Upper lobe of left lung (tissue), 6 donors: ENCODE measurements at regions not wholly inside any gene's neighbourhood (a gene's known extent, or its start where the extent isn't known, plus 50 kb on each side); places are given as distances from the start of the nearest gene placed in this dataset.

ENCODE experiments used
- ATAC-seq, 2 donors: fragments of 200-7000 bp; cut with Tn5 transposase; one replicate each; pipeline ENCODE4 v1.9.1; 2022; ENCODE audit warnings: mild to moderate bottlenecking in 2 of 2, moderate library complexity in 2 of 2; ENCODE audit not compliant: low FRiP score in 2 of 2
- DNase-seq, 2 donors: peaks; one replicate each; pipeline ENCODE4 v3.0.0-alpha.2; 2019 to 2020
- H3K27ac ChIP-seq, 4 donors: fragments of 200-600 bp; sonication (generic); one replicate each; pipeline ENCODE4 v1.5.1; 2016 to 2019
- H3K27me3 ChIP-seq, 4 donors: fragments of 200-600 bp; sonication (generic); one replicate each; pipeline ENCODE4 v1.5.1; 2017 to 2019
- H3K36me3 ChIP-seq, 4 donors: fragments of 200-600 bp; sonication (generic); one replicate each; pipeline ENCODE4 v1.5.1; 2016 to 2019
- H3K4me1 ChIP-seq, 4 donors: fragments of 200-600 bp; sonication (generic); one replicate each; pipeline ENCODE4 v1.5.1; 2018 to 2019
- H3K4me3 ChIP-seq, 4 donors: fragments of 200-600 bp; sonication (generic); one replicate each; pipeline ENCODE4 v1.5.1; 2017 to 2019; ENCODE audit warnings: mild to moderate bottlenecking in 2 of 4, moderate library complexity in 1 of 4
- H3K9me3 ChIP-seq, 4 donors: fragments of 200-600 bp; sonication (generic); one replicate each; pipeline ENCODE4 v1.5.1; 2018 to 2019
- EP300 ChIP-seq, 4 donors: sonication (generic); formaldehyde crosslinking; IDR thresholded peaks; one replicate each; pipeline ENCODE4 v1.5.1; 2017; ENCODE audit warnings: antibody characterized with exemption in 4 of 4, control low read depth in 2 of 4
- POLR2A ChIP-seq, 4 donors: fragments of 450-650 bp; IDR thresholded peaks; one replicate each; pipeline ENCODE4 v1.5.1; 2016 to 2017; ENCODE audit warnings: antibody characterized with exemption in 4 of 4, mild to moderate bottlenecking in 2 of 4
- POLR2AphosphoS5 ChIP-seq, 2 donors: sonication (generic); formaldehyde crosslinking; IDR thresholded peaks; one replicate each; pipeline ENCODE4 v1.5.1; 2017; ENCODE audit warnings: antibody characterized with exemption in 2 of 2
- WGBS, 2 donors: methylation state at CpG; one replicate each; pipeline ENCODE4 v1.1.5; 2017 to 2018; 5-methylcytosine and 5-hydroxymethylcytosine counted together
- TF ChIP-seq, protein P1 (sequence below), 6 experiments: fragments of 450-650 bp in 4 of 6; fragments of 200-600 bp in 2 of 6; sonication (generic) in 2 of 6; IDR thresholded peaks; one replicate each; pipeline ENCODE4 v1.5.1; 2016 to 2019; ENCODE audit warnings: antibody characterized with exemption in 6 of 6
- donor health status: DM: no; HTN: no; CAD: no; lungs with moderate emphysema.
- donor health status: DM: no; HTN: yes; CAD: no; lungs with severe emphysema.

DNA sequence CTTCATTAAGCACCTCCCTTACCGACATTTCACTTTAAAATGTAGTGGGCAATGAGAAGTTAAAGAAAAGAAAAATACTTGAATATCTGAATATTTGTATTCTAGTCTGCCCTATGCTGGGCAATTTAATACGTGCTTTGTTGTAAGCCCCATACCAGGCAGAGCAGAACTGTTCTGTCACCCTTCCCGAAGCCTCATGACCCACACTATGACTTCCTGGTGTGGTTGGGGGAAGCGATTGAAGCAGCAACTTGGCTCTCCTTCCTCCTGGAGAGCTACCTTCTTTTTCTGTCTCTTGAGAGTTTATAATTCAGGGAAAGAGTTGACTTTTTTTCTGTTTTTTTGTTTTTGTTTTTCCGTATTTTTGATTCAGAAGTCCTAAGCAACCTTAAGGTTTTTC is 243.7 kb downstream of the INHBA start:
- DNase-seq: peak in 1 of 2 donors; percentile 38
- TF ChIP-seq EP300 (IDR thresholded peaks at IDR 0.05) (no peak), POLR2A (IDR thresholded peaks at IDR 0.05) (no peak), POLR2AphosphoS5 (IDR thresholded peaks at IDR 0.05) (no peak)
- TF ChIP-seq, protein P1, sequence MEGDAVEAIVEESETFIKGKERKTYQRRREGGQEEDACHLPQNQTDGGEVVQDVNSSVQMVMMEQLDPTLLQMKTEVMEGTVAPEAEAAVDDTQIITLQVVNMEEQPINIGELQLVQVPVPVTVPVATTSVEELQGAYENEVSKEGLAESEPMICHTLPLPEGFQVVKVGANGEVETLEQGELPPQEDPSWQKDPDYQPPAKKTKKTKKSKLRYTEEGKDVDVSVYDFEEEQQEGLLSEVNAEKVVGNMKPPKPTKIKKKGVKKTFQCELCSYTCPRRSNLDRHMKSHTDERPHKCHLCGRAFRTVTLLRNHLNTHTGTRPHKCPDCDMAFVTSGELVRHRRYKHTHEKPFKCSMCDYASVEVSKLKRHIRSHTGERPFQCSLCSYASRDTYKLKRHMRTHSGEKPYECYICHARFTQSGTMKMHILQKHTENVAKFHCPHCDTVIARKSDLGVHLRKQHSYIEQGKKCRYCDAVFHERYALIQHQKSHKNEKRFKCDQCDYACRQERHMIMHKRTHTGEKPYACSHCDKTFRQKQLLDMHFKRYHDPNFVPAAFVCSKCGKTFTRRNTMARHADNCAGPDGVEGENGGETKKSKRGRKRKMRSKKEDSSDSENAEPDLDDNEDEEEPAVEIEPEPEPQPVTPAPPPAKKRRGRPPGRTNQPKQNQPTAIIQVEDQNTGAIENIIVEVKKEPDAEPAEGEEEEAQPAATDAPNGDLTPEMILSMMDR (IDR thresholded peaks at IDR 0.05): no peak
- Histone ChIP-seq H3K36me3 (no peaks in the 10 kb centered on the region), H3K4me1 (no peaks in the 10 kb centered on the region), H3K4me3 (no peak overlapping the region), H3K9me3 (no peaks in the 10 kb centered on the region), H3K27me3 (no peaks in the 10 kb centered on the region), H3K27ac (peak overlapping the region in 2 of 4 donors; percentile 56 to 61)
- ATAC-seq: peak in 1 of 2 donors; percentile 58
- WGBS, 2 donors: 60 to 70% methylated on average over 5 of the region's 5 CpGs

DNA sequence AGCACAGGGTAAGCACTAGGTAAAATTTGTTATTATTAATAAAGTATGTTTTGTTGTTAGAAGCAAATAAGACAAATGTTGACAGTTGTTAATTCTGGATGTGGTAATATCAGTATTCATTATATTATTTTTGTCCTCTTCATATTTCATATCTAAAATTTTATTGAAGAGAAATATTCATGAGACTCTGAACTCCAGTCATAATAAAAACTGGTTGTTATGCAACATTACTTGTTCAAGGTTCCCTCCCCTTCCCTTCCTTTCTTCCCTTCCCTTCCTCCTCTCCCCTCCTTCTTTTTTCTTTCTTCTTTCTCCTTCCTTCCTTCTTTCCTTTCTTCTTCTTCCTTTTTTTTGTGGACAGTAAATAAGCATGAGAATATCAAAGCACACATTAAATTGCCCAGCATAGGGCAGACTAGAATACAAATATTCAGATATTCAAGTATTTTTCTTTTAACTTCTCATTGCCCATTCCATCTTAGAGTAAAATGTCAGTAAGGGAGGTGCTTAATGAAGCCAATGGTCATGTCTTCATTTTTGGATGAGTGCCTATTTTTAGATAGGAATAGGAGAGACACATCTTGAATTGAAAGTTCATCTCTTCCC is 245.0 kb downstream of the INHBA start:
- ATAC-seq (no peak), DNase-seq (no peak)
- Histone ChIP-seq H3K36me3 (no peaks in the 10 kb centered on the region), H3K9me3 (no peaks in the 10 kb centered on the region), H3K4me1 (no peaks in the 10 kb centered on the region), H3K27me3 (no peaks in the 10 kb centered on the region), H3K27ac (no peak overlapping the region), H3K4me3 (no peak overlapping the region)
- TF ChIP-seq POLR2AphosphoS5 (IDR thresholded peaks at IDR 0.05): no peak
- TF ChIP-seq EP300 (IDR thresholded peaks at IDR 0.05): no peak
- TF ChIP-seq, protein P1 (IDR thresholded peaks at IDR 0.05): no peak

DNA sequence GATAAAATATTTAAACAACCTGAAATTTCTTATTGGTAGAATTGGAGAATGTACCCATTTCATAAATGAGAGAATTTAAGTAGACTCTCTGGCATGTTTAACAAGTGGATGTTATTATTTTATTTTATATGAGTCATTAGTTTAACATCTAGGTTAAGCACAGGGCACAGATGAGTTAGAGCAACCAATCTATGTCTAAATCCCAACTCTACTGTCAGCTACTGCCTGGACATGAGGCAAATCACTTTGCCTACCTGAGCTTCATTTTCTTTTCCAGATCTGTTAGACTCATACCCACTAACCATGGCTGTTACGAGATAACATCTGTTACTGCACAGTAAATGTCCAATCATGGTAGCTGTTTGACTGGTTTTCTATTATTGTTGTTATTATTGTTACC is 251.1 kb downstream of the INHBA start:
- no peak overlapping the region for H3K4me3 ChIP-seq
- no peak for DNase-seq
- H3K27me3 ChIP-seq: no peaks in the 10 kb centered on the region
- H3K9me3 ChIP-seq: no peaks in the 10 kb centered on the region
- H3K4me1 ChIP-seq: no peaks in the 10 kb centered on the region
- TF ChIP-seq EP300 (IDR thresholded peaks at IDR 0.05) (no peak), POLR2A (IDR thresholded peaks at IDR 0.05) (no peak), POLR2AphosphoS5 (IDR thresholded peaks at IDR 0.05) (no peak)
- TF ChIP-seq, protein P1 (IDR thresholded peaks at IDR 0.05): no peak
- H3K27ac ChIP-seq: no peak overlapping the region
- 83 to 88% methylated on average over 1 of the region's 1 CpG for WGBS, 2 donors
- H3K36me3 ChIP-seq: no peaks in the 10 kb centered on the region
- ATAC-seq: no peak

DNA sequence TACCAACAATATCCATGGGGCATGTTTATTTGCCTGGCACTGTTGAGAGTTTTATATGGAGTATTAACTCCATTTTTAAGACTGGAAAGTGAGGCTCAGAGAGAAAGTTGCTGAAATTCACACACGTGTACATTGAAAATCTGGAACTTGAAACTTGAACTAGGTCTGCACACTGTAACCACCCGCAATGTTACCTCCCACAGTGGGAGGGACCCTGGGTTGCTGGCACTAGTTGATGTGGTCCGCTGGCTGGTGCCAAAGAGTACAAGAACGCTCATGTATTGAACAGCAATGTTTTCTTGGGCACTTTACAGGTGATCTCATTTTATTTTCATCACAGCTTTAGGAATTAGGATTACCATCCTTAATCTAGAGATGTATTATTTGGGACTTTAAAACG is 253.2 kb downstream of the INHBA start:
- ATAC-seq (no peak), DNase-seq (no peak)
- Histone ChIP-seq H3K36me3 (no peaks in the 10 kb centered on the region), H3K9me3 (no peaks in the 10 kb centered on the region), H3K4me1 (no peaks in the 10 kb centered on the region), H3K27ac (no peak overlapping the region), H3K27me3 (no peaks in the 10 kb centered on the region), H3K4me3 (no peak overlapping the region)
- 81 to 85% methylated on average over 5 of the region's 5 CpGs for WGBS, 2 donors
- TF ChIP-seq EP300 (IDR thresholded peaks at IDR 0.05): no peak
- TF ChIP-seq POLR2AphosphoS5 (IDR thresholded peaks at IDR 0.05): no peak
- TF ChIP-seq POLR2A (IDR thresholded peaks at IDR 0.05): no peak
- TF ChIP-seq, protein P1 (IDR thresholded peaks at IDR 0.05): no peak

DNA sequence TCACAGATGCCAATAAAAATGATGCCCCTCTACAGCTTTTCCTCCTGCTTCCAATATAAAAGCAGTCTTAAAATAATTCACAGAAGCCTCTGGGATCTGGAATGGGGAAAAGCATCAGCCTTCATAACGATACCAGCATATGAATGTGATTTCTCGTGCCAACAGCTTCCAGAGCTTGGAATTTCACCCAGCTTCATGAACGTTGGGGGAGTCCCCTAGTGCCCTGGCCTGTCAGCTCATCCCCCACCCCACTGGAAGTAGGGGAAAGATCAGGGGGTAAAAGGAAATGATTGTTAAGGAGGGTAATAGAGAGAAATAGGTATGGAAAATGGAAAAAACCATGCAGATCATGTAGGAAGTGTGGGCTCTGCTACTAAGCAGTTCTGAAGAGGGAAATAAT is 253.6 kb downstream of the INHBA start:
- Histone ChIP-seq H3K36me3 (no peaks in the 10 kb centered on the region), H3K9me3 (no peaks in the 10 kb centered on the region), H3K27me3 (no peaks in the 10 kb centered on the region), H3K4me3 (no peak overlapping the region), H3K4me1 (no peaks in the 10 kb centered on the region), H3K27ac (no peak overlapping the region)
- ATAC-seq: no peak
- TF ChIP-seq, protein P1 (IDR thresholded peaks at IDR 0.05): no peak
- TF ChIP-seq EP300 (IDR thresholded peaks at IDR 0.05): no peak
- TF ChIP-seq POLR2A (IDR thresholded peaks at IDR 0.05): no peak
- no peak for TF ChIP-seq POLR2AphosphoS5 (IDR thresholded peaks at IDR 0.05)
- 70 to 83% methylated on average over 3 of the region's 3 CpGs for WGBS, 2 donors
- DNase-seq: no peak
